NCI-H1092 treated with DMSO at 0.1 percent for 48 hours (cell line): ENCODE measurements at regions not wholly inside any gene's neighbourhood (a gene's known extent, or its start where the extent isn't known, plus 50 kb on each side); places are given as distances from the start of the nearest gene placed in this dataset.
"Not testable (repeated sequence)": the region's sequence is repeated elsewhere in the genome, so short reads cannot be mapped to it uniquely, and the experiment has no call there.

Source experiments
- DNase-seq: peaks from one replicate; lab custom pipeline; 2025; lab: John Stamatoyannopoulos, UW

- DNase-seq, result no peak
Observed at GRCh38 chr9:102506406-102506805, 488.7 kb upstream of the CYLC2 start.

GRCh38 chr9:102499468-102499867, 495.7 kb upstream of the CYLC2 start:
- DNase-seq, result no peak

- DNase-seq, result no peak
Observed at GRCh38 chr9:102497709-102498108, 497.4 kb upstream of the CYLC2 start.

GRCh38 chr9:102486976-102487375, 508.2 kb upstream of the CYLC2 start:
- DNase-seq, result not testable (repeated sequence)

GRCh38 chr9:102483651-102484050, 511.5 kb upstream of the CYLC2 start:
- no peak for DNase-seq

GRCh38 chr9:102482776-102483175, 512.4 kb upstream of the CYLC2 start:
- DNase-seq, result no peak

- no peak for DNase-seq
Observed at GRCh38 chr9:102479191-102479590, 515.9 kb upstream of the CYLC2 start.

GRCh38 chr9:102474357-102474756, 520.8 kb upstream of the CYLC2 start:
- peak; percentile 39 for DNase-seq

- not testable (repeated sequence) for DNase-seq
Observed at GRCh38 chr9:102469430-102469829, 525.7 kb upstream of the CYLC2 start.

GRCh38 chr9:102461156-102461819, 533.8 kb upstream of the CYLC2 start:
- DNase-seq, result no peak

- DNase-seq, result no peak
Observed at GRCh38 chr9:102459828-102460227, 535.3 kb upstream of the CYLC2 start.

- DNase-seq, result no peak
Observed at GRCh38 chr9:102456562-102456961, 538.6 kb upstream of the CYLC2 start.

- no peak for DNase-seq
Observed at GRCh38 chr9:102445906-102446305, 549.2 kb upstream of the CYLC2 start.

GRCh38 chr9:102445181-102445747, 549.9 kb upstream of the CYLC2 start:
- DNase-seq, result no peak

- DNase-seq, result no peak
Observed at GRCh38 chr9:102439583-102439982, 555.5 kb upstream of the CYLC2 start.

GRCh38 chr9:102436599-102436998, 558.5 kb upstream of the CYLC2 start:
- not testable (repeated sequence) for DNase-seq

GRCh38 chr9:102435427-102435826, 559.7 kb upstream of the CYLC2 start:
- no peak for DNase-seq

- no peak for DNase-seq
Observed at GRCh38 chr9:102434545-102434944, 560.6 kb upstream of the CYLC2 start.

- DNase-seq, result no peak
Observed at GRCh38 chr9:102428305-102428704, 566.8 kb upstream of the CYLC2 start.

- DNase-seq, result not testable (repeated sequence)
Observed at GRCh38 chr9:102416251-102416650, 578.9 kb upstream of the CYLC2 start.

GRCh38 chr9:102405218-102405867, 589.8 kb upstream of the CYLC2 start:
- no peak for DNase-seq

- DNase-seq, result no peak
Observed at GRCh38 chr9:102403514-102403913, 591.6 kb upstream of the CYLC2 start.

- DNase-seq, result no peak
Observed at GRCh38 chr9:102398205-102398604, 596.9 kb upstream of the CYLC2 start.
